Bronchial epithelial cell (primary cell): ENCODE measurements at regions not wholly inside any gene's neighbourhood (a gene's known extent, or its start where the extent isn't known, plus 50 kb on each side); places are given as distances from the start of the nearest gene placed in this dataset.

Experiments
- DNase-seq: peaks from one replicate; pipeline ENCODE4 v3.0.0-alpha.2; 2010; ENCODE audit warnings: low read depth
- FAIRE-seq: peaks from 2 replicates; lab custom pipeline; 2011; peaks lifted over from hg19 to GRCh38; lab: Jason Lieb, UNC
- H3K27me3 ChIP-seq: 2 replicates; pipeline ENCODE4 v1.5.1; 2011; ENCODE audit warnings: low read length; ENCODE audit not compliant: control insufficient read depth, insufficient read depth
- H3K36me3 ChIP-seq: 2 replicates; pipeline ENCODE4 v1.5.1; 2011; ENCODE audit warnings: low read length; ENCODE audit not compliant: control insufficient read depth, insufficient read depth
- H3K4me3 ChIP-seq: 2 replicates; pipeline ENCODE4 v1.5.1; 2011; ENCODE audit warnings: mild to moderate bottlenecking, low read depth, low read length, control low read depth
- CTCF ChIP-seq: IDR thresholded peaks from 2 replicates; pipeline ENCODE4 v1.5.1; 2011; ENCODE audit warnings: mild to moderate bottlenecking, moderate library complexity, low read length, control low read depth, inconsistent platforms; ENCODE audit not compliant: insufficient read depth, severe bottlenecking

- no peaks in the 10 kb centered on the region for H3K36me3 ChIP-seq
- H3K4me3 ChIP-seq, result no peak overlapping the region
- peaks cover 3% of the 10 kb centered on the region for H3K27me3 ChIP-seq
- DNase-seq, result no peak
- FAIRE-seq, result peak; percentile 43
- no peak for TF ChIP-seq CTCF
These were observed 330.7 kb downstream of the BMPER start for GRCh38 chr7:34236057-34236456.

DNA sequence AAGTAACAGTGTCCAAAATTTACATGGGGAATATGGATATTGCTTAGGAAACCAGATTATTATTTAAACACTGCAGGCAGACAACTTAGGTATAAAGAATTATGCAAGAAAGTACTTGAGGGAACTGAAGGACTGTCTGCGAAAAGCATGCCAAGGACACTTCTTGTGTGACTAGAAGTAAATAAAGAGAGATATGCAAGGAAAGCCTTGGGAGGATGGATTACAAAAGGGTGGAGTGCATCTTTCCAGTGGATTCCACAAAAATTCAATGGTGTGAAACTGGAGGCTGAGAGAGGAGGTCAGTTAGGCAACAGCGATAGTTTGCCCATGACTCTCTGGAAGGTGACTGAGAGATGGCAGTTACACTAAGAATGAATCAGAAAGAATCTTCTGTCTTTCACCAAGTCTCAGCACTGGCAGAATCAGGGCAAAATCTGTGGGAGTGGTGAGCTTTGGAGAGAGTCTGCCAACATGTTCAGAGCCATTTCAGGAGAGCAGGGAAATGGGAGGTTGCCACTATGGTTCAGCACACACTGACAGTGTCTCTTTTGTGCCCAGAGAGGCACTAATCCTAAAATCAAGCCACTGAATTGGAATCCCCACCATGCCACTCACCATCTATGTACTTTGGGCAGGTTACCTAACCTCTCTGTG, 331.6 kb downstream of the BMPER start:
- Histone ChIP-seq H3K27me3 (peaks cover 3% of the 10 kb centered on the region), H3K36me3 (no peaks in the 10 kb centered on the region), H3K4me3 (no peak overlapping the region)
- TF ChIP-seq CTCF, result no peak
- no peak for FAIRE-seq
- no peak for DNase-seq

DNA sequence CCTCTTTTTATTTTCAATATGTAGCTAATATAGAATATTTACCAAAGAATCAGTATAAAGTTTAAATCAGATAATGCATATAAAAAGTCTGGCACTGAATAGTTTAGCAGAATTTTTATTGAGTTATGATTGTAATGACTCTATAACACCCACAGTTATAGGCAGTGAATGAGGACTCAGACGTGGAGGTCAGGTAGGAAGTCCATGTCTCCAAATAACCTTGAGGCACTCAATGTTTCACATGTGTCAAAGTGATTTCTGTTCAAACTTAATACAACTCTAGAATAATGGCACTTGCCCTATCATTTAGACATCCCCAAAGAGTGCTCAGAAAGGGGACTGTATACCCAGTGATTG, 332.1 kb downstream of the BMPER start:
- no peak for TF ChIP-seq CTCF
- no peak for DNase-seq
- H3K27me3 ChIP-seq, result peaks cover 3% of the 10 kb centered on the region
- H3K4me3 ChIP-seq, result no peak overlapping the region
- no peak for FAIRE-seq
- H3K36me3 ChIP-seq, result no peaks in the 10 kb centered on the region

DNA sequence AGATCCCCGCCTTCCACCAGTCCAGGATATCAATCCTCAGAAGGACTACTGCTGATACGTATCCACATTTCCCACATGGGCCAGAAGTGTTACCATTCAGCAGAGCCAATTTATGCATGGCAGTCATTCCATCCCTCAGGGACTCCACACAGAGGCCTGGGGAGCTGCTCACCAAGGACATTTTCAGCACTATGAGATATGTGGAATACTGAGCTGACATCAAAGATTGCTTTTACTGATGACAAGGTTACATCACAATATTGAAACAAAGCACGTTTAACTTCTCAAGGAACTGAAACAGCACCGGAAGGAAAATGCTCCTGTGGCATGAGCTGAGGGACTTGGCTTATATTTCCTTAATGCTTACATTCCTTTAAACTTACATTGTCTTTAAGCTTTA, 335.1 kb downstream of the BMPER start:
- Histone ChIP-seq H3K4me3 (no peak overlapping the region), H3K27me3 (peaks cover 3% of the 10 kb centered on the region), H3K36me3 (no peaks in the 10 kb centered on the region)
- TF ChIP-seq CTCF, result no peak
- DNase-seq (no peak), FAIRE-seq (no peak)

- FAIRE-seq, result no peak
- H3K27me3 ChIP-seq, result no peaks in the 10 kb centered on the region
- H3K4me3 ChIP-seq, result no peak overlapping the region
- no peak for TF ChIP-seq CTCF
- H3K36me3 ChIP-seq, result no peaks in the 10 kb centered on the region
- DNase-seq, result no peak
These were observed 337.1 kb downstream of the BMPER start for GRCh38 chr7:34242391-34242790.

DNA sequence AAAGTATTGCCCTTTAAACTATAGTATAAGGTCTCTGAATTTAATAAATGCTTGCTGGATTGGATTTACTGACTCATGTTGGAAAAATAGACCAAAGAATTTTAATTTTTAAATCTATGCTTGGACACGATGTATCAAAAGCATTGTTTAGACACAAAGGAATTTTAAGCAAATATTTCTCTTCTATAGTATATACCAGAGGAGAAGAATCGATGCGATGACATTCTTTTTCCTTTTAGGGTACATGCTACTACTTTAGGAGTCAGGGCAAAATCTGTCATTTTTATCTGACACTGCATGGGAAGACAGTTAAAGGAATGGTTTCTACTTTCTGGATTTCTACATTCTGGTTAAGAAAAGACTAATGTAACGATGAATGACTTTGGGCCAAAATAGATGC, 339.9 kb downstream of the BMPER start:
- no peak for DNase-seq
- TF ChIP-seq CTCF, result no peak
- FAIRE-seq, result no peak
- H3K36me3 ChIP-seq, result no peaks in the 10 kb centered on the region
- no peaks in the 10 kb centered on the region for H3K27me3 ChIP-seq
- H3K4me3 ChIP-seq, result no peak overlapping the region
